ENCODE measurements at regions not wholly inside any gene's neighbourhood (a gene's known extent, or its start where the extent isn't known, plus 50 kb on each side); places are given as distances from the start of the nearest gene placed in this dataset.

- TF ChIP-seq CTCF (IDR thresholded peaks at IDR 0.05; ENCODE audit: extremely low read depth, missing control alignments), result no peak
- DNase-seq (ENCODE audit: low spot score), result no peak
Measured at GRCh38 chr1:118360817-118361216, 175.8 kb upstream of the SPAG17 start.

GRCh38 chr1:118346936-118347335 is 161.9 kb upstream of the SPAG17 start:
- TF ChIP-seq CTCF (IDR thresholded peaks at IDR 0.05; ENCODE audit: extremely low read depth, missing control alignments), result no peak
- DNase-seq (ENCODE audit: low spot score), result no peak

GRCh38 chr1:118340928-118341910 is 156.2 kb upstream of the SPAG17 start:
- TF ChIP-seq CTCF (IDR thresholded peaks at IDR 0.05; ENCODE audit: extremely low read depth, missing control alignments), result no peak
- DNase-seq (ENCODE audit: low spot score), result no peak

GRCh38 chr1:118339400-118340124 is 154.5 kb upstream of the SPAG17 start:
- no peak for TF ChIP-seq CTCF (IDR thresholded peaks at IDR 0.05; ENCODE audit: extremely low read depth, missing control alignments)
- DNase-seq (ENCODE audit: low spot score), result no peak

- no peak for DNase-seq (ENCODE audit: low spot score)
- TF ChIP-seq CTCF (IDR thresholded peaks at IDR 0.05; ENCODE audit: extremely low read depth, missing control alignments), result no peak
Measured at GRCh38 chr1:118338936-118339335, 153.9 kb upstream of the SPAG17 start.

GRCh38 chr1:118337346-118337745 is 152.3 kb upstream of the SPAG17 start:
- TF ChIP-seq CTCF (IDR thresholded peaks at IDR 0.05; ENCODE audit: extremely low read depth, missing control alignments), result no peak
- DNase-seq (ENCODE audit: low spot score), result no peak

- peak; percentile 20 for DNase-seq (ENCODE audit: low spot score)
Measured at GRCh38 chr1:118335331-118335732, 150.3 kb upstream of the SPAG17 start.

More at GRCh38 chr1:118335331-118335732, 150.3 kb upstream of the SPAG17 start:
- TF ChIP-seq CTCF (IDR thresholded peaks at IDR 0.05; ENCODE audit: extremely low read depth, missing control alignments), result no peak

Data from GM20000 (cell line).